ENCODE measurements at regions not wholly inside any gene's neighbourhood (a gene's known extent, or its start where the extent isn't known, plus 50 kb on each side); places are given as distances from the start of the nearest gene placed in this dataset.

DNA sequence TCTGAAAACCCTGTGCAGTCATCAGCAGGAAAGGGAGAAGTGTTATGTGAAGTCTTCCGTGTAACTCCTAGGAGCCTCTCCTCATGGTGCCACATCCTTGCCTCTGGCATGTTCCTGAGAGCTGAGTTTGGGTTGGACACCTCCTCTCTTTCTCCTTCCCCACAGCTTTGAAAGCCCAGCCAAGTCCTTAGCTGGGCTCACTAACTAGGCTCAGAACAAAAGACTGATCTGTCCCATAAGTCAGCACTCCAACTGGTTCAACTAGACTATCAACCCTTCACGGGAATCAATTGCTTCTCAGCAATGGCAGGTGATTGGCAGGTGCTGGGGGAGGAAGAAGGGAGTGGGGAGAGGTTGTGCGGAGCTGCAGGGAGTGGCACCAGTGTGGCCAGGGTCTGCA, 509.9 kb upstream of the B3GAT1 start:
- no peak overlapping the region for H2AFZ ChIP-seq (ENCODE audit: low read length)
- no peak for DNase-seq (ENCODE audit: low read depth in 2 of 2)
- H3K9me3 ChIP-seq (ENCODE audit: control insufficient read depth, insufficient read depth, low read depth, low read length) = no peaks in the 10 kb centered on the region
- H4K20me1 ChIP-seq (ENCODE audit: control insufficient read depth, extremely low read depth, insufficient read depth, low read length) = no peaks in the 10 kb centered on the region
- no peak overlapping the region for H3K27ac ChIP-seq (ENCODE audit: insufficient read depth, low read length)
- TF ChIP-seq, protein P1, sequence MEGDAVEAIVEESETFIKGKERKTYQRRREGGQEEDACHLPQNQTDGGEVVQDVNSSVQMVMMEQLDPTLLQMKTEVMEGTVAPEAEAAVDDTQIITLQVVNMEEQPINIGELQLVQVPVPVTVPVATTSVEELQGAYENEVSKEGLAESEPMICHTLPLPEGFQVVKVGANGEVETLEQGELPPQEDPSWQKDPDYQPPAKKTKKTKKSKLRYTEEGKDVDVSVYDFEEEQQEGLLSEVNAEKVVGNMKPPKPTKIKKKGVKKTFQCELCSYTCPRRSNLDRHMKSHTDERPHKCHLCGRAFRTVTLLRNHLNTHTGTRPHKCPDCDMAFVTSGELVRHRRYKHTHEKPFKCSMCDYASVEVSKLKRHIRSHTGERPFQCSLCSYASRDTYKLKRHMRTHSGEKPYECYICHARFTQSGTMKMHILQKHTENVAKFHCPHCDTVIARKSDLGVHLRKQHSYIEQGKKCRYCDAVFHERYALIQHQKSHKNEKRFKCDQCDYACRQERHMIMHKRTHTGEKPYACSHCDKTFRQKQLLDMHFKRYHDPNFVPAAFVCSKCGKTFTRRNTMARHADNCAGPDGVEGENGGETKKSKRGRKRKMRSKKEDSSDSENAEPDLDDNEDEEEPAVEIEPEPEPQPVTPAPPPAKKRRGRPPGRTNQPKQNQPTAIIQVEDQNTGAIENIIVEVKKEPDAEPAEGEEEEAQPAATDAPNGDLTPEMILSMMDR (conservative IDR thresholded peaks at IDR 0.05 in 1 of 2, IDR thresholded peaks at IDR 0.05 in 1 of 2; ENCODE audit: low read depth in 1 of 2, low read length in 2 of 2) = no peak
- TF ChIP-seq EZH2 (IDR thresholded peaks at IDR 0.05; ENCODE audit: low read length, missing control alignments) = no peak
- H3K79me2 ChIP-seq (ENCODE audit: control insufficient read depth, insufficient read depth, low read length) = no peaks in the 10 kb centered on the region
- H3K4me3 ChIP-seq (replicated peaks in 1 of 4; ENCODE audit: control extremely low read depth in 1 of 4, insufficient read depth in 1 of 4, low read depth in 3 of 4, low read length in 4 of 4) = no peak overlapping the region
- no peak overlapping the region for H3K4me2 ChIP-seq (ENCODE audit: extremely low read depth, insufficient read depth, low read length)
- no peak overlapping the region for H3K9ac ChIP-seq (ENCODE audit: insufficient read depth, low read length)
- no peaks in the 10 kb centered on the region for H3K4me1 ChIP-seq (ENCODE audit: control insufficient read depth, extremely low read depth, insufficient read depth, low read length)
- no peaks in the 10 kb centered on the region for H3K36me3 ChIP-seq (ENCODE audit: control insufficient read depth, insufficient read depth, low read length)
- no peaks in the 10 kb centered on the region for H3K27me3 ChIP-seq (ENCODE audit: control insufficient read depth, insufficient read depth, low read length)

DNA sequence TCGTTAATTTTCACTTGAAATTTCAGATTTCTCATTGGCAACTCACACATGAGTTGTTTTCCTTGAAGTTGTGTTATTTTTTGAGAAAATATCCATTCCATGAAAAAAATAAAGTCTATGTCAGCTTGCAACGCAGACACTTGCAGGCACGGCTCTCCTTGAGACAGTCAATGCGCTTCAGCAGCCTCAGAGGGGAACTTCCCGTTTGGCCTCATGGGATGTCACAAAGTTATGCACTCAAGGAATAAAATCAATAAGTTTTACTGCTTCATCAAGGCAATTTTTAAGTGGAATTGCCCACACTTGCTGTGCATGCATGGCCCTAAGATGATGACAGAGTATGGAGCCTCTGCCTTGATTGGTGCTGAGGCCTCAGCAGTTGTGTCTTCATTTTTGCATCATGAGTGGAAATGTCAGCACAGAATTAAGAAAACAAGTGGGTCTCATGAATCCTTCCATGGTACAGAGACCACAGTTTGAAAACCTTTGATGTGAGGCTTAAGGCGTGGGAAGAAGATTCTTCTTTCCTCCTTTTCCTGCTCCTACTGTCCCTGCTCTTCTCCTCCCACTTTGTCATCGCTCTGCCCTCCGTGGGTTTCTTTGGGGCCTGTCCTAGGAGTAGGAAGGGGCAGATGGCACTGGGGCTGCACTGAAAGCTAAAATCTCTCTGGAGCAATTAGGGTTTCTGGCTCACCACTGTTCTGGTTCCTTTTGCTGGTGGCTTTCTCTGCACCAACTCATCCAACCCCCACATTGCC, 509.0 kb upstream of the B3GAT1 start:
- DNase-seq (ENCODE audit: low read depth in 2 of 2) = no peak
- Histone ChIP-seq H3K36me3 (ENCODE audit: control insufficient read depth, insufficient read depth, low read length) (no peaks in the 10 kb centered on the region), H4K20me1 (ENCODE audit: control insufficient read depth, extremely low read depth, insufficient read depth, low read length) (no peaks in the 10 kb centered on the region), H3K4me2 (ENCODE audit: extremely low read depth, insufficient read depth, low read length) (no peak overlapping the region), H3K27ac (ENCODE audit: insufficient read depth, low read length) (no peak overlapping the region), H3K27me3 (ENCODE audit: control insufficient read depth, insufficient read depth, low read length) (no peaks in the 10 kb centered on the region), H3K9me3 (ENCODE audit: control insufficient read depth, insufficient read depth, low read depth, low read length) (no peaks in the 10 kb centered on the region), H2AFZ (ENCODE audit: low read length) (no peak overlapping the region), H3K9ac (ENCODE audit: insufficient read depth, low read length) (no peak overlapping the region), H3K4me3 (replicated peaks in 1 of 4; ENCODE audit: control extremely low read depth in 1 of 4, insufficient read depth in 1 of 4, low read depth in 3 of 4, low read length in 4 of 4) (no peak overlapping the region), H3K79me2 (ENCODE audit: control insufficient read depth, insufficient read depth, low read length) (no peaks in the 10 kb centered on the region), H3K4me1 (ENCODE audit: control insufficient read depth, extremely low read depth, insufficient read depth, low read length) (no peaks in the 10 kb centered on the region)
- TF ChIP-seq, protein P1 (conservative IDR thresholded peaks at IDR 0.05 in 1 of 2, IDR thresholded peaks at IDR 0.05 in 1 of 2; ENCODE audit: low read depth in 1 of 2, low read length in 2 of 2) = no peak
- no peak for TF ChIP-seq EZH2 (IDR thresholded peaks at IDR 0.05; ENCODE audit: low read length, missing control alignments)

DNA sequence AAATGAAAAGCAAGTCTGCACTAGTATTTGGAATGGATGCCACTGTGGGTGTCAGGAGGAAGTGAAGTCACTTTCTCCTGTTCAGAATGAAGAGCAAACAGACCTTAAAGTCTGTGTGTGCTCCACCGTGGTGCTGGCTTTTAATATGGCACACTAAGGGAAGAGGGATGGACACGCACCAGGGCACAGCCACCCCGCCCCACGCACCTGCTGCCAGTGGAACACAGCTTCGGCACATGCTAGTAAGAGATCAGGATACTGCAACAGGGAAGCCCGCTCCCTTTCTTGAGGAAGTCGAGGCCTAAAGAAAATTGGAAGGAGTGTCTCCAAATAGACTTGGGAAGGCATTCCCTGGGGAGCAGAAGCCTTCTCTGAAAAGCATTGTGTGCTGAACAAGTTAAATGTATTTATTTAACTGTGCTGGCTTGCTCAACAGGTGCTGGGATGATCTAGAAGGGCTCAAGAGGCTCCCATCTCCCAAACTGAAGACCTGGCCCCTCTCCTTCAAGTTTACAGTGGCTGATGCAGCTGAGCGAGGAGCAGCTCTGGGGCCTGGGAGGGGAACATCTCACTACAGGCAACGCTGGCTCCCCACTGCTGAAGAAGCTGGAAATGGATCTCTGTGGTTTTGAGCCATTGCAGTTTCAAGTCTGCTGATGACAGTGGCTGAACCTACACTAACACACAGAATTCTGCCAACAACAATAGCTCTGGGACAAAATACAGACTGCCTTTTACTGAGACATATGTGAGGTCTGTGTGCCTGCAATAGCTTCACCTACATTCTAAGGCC, 504.6 kb upstream of the B3GAT1 start:
- no peaks in the 10 kb centered on the region for H3K4me1 ChIP-seq (ENCODE audit: control insufficient read depth, extremely low read depth, insufficient read depth, low read length)
- H4K20me1 ChIP-seq (ENCODE audit: control insufficient read depth, extremely low read depth, insufficient read depth, low read length) = no peaks in the 10 kb centered on the region
- no peak overlapping the region for H3K27ac ChIP-seq (ENCODE audit: insufficient read depth, low read length)
- H3K79me2 ChIP-seq (ENCODE audit: control insufficient read depth, insufficient read depth, low read length) = no peaks in the 10 kb centered on the region
- DNase-seq (ENCODE audit: low read depth in 2 of 2) = no peak
- H3K4me3 ChIP-seq (replicated peaks in 1 of 4; ENCODE audit: control extremely low read depth in 1 of 4, insufficient read depth in 1 of 4, low read depth in 3 of 4, low read length in 4 of 4) = no peak overlapping the region
- H2AFZ ChIP-seq (ENCODE audit: low read length) = no peak overlapping the region
- no peaks in the 10 kb centered on the region for H3K27me3 ChIP-seq (ENCODE audit: control insufficient read depth, insufficient read depth, low read length)
- H3K9ac ChIP-seq (ENCODE audit: insufficient read depth, low read length) = no peak overlapping the region
- H3K9me3 ChIP-seq (ENCODE audit: control insufficient read depth, insufficient read depth, low read depth, low read length) = no peaks in the 10 kb centered on the region
- H3K36me3 ChIP-seq (ENCODE audit: control insufficient read depth, insufficient read depth, low read length) = no peaks in the 10 kb centered on the region
- no peak overlapping the region for H3K4me2 ChIP-seq (ENCODE audit: extremely low read depth, insufficient read depth, low read length)
- TF ChIP-seq, protein P1 (conservative IDR thresholded peaks at IDR 0.05 in 1 of 2, IDR thresholded peaks at IDR 0.05 in 1 of 2; ENCODE audit: low read depth in 1 of 2, low read length in 2 of 2) = no peak
- no peak for TF ChIP-seq EZH2 (IDR thresholded peaks at IDR 0.05; ENCODE audit: low read length, missing control alignments)
